Superior temporal gyrus (tissue), 1 donor: ENCODE measurements at regions not wholly inside any gene's neighbourhood (a gene's known extent, or its start where the extent isn't known, plus 50 kb on each side); places are given as distances from the start of the nearest gene placed in this dataset.

ENCODE experiments used
- DNase-seq: peaks from one replicate; pipeline ENCODE4 v3.0.0-alpha.2; 2016; ENCODE audit errors: extremely low spot score

DNA sequence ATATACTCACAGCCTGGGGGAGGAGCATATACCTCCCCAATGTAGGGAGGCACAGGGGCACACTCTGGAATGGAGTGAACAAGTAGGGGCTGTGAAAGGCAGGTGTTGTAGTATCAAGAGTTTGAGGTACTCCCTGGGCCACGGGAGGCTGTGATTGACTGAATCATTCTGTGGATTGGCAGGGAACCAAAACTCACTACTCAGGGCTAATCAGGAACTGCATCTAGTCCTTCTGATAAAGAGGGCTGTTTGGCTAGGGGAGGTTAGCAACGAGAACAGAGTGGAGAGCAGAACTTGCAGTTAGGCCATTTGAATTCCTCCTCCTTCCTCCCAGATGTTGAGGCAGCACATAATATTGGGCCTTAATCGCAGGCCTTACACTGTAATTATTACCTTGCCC is 369.2 kb upstream of the MPDZ start:
- no peak for DNase-seq

DNA sequence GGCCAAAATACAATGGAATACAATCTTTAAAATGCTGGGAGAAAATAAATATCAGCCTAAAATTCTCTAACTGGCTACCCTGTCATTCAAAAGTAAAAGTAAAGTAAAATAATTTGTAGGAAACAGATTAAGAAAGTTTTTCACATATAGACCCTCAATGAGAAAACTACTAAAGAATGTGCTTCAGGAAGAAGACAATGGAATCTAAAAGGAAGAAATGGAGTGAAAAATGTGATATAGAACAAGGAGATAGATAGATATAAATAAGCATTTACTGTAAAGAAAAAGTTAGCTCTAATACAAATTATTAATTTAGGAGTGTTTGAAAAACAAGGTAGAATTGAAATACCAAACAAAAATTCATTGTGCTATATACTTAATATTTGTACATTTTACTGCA is 368.6 kb upstream of the MPDZ start:
- no peak for DNase-seq

DNA sequence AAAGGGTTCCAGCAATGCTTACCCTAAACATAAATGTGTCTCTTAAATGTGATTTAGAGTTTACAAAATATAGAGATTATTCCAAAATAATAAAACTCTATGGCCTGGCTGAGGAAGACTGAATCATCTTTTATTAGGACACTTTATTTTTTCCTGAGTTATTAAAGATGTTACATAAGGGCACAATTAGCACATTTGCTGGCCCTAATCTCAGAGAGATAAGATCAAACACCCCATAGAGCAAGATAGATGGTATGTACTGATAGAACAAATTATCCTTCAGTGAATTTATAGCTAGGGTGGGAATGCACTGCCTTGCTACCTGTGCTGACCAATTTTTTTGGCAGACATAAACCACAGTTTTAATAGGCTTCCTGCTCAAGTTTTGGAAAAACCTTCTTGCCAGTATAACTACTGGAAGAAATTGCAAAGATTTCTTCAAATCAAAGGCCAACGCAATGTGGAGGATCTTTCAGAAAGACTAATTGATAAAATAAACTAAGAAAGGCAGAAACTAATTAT is 367.1 kb upstream of the MPDZ start:
- no peak for DNase-seq

DNA sequence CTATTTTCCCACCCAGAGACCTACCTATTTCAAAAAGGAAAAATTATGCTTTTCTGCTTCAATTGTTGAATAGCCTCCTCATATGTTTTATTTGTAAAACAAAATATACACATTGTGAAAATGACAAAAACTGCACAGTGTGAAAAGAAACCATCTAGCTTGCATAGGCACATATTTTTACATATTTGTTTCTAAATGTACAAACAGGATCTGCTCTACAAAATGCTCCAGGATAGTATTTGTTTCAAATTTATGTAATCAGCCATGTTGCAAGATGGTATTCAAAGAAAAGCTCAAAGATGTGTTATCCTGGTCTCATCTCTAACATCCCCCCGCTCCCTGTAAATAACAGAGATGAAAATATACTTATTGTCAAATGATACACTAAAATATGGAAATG is 366.1 kb upstream of the MPDZ start:
- no peak for DNase-seq

GRCh38 chr9:13644675-13645074 is 365.2 kb upstream of the MPDZ start:
- DNase-seq: no peak

DNA sequence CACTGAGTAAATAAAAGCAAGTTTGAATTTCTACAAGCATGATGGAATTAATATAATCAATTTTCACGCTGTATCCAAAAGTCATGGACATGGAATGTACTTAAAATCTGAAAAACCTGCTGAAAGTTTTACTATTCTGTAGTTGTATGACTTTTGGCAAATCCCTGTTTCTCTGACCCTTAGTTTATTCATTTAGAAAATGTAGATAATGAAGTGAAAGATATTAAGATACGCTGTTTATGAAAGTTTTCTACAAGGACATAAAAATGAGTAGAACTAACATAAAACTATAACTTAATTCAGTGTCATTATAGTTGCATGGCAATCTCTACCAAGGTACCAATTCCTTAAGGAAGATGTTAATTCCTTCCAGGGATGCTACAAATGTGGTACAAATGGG is 363.2 kb upstream of the MPDZ start:
- no peak for DNase-seq

DNA sequence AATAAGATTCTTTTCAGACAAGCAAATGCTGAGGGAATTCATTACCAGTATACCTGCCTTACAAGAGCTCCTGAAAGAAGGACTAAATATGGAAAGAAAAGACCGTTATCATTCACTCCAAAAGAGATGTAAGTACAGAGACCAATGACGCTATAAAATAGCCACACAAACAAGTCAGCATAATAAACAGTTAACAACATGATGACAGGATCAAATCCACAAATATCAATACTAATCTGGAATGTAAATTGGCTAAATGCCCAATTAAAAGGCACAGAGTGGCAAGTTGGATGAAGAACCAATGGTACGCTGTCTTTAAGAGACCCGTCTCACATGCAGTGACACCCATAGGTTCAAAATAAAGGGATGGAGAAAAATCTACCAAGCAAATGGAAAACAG is 349.6 kb upstream of the MPDZ start:
- DNase-seq: no peak

DNA sequence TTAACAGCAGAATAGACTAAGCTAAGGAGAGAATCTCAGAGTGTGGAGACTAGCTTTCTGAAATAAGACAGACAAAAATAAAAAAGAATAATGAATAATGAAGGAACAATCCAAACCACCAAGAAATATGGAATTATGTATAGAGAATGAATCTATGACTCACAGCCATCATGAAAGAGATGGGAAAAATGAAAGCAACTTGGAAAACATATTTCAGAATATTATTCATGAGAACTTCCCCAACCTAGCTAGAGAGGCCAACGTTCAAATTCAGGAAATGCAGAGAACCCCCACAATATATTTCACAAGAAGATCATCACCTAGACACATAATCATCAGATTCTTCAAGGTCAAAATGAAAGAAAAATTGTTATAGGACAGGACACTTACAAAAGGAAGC is 349.0 kb upstream of the MPDZ start:
- no peak for DNase-seq

DNA sequence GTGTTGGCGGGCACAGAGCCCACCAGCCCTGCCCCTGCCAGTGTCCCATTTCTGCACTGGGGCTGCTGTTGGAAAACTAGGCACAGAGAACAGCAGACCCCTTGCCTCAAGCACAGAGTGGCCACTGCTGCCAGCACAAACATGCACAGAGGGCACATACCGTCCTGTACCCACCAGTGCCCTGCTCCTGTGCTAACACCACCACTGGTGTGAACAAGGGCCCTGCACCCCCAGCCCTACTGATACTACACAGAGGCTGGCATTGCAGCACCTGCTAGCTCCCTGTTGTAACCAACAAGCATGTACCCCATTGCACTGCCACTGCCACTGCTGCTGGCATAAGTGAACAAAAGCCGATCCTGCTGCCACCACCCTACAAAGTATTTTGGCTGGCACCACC is 348.0 kb upstream of the MPDZ start:
- no peak for DNase-seq

DNA sequence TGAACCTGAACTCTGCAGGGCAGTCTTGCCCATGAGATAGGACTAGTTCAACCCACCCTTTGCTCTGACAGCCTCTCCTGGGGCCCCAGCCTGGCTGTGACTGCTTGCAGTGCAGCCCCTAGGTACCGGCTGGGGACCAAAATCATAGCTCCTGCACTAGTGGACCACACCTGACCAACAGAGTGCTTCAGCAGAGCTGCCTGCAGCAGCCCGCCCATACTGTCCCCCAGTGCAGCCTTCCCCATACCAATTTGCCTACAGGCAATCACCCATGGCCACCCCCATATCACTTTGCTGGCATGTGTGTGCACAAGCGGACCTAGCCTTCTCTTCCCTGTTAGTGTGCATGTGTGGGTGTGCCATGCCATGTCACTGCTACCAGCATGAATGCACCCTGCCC is 347.6 kb upstream of the MPDZ start:
- DNase-seq: no peak

- DNase-seq: no peak
Measured at GRCh38 chr9:13626601-13627000, 347.1 kb upstream of the MPDZ start.

- no peak for DNase-seq
Measured at GRCh38 chr9:13621872-13622564, 342.5 kb upstream of the MPDZ start.

GRCh38 chr9:13616491-13617035 is 337.1 kb upstream of the MPDZ start:
- no peak for DNase-seq

DNA sequence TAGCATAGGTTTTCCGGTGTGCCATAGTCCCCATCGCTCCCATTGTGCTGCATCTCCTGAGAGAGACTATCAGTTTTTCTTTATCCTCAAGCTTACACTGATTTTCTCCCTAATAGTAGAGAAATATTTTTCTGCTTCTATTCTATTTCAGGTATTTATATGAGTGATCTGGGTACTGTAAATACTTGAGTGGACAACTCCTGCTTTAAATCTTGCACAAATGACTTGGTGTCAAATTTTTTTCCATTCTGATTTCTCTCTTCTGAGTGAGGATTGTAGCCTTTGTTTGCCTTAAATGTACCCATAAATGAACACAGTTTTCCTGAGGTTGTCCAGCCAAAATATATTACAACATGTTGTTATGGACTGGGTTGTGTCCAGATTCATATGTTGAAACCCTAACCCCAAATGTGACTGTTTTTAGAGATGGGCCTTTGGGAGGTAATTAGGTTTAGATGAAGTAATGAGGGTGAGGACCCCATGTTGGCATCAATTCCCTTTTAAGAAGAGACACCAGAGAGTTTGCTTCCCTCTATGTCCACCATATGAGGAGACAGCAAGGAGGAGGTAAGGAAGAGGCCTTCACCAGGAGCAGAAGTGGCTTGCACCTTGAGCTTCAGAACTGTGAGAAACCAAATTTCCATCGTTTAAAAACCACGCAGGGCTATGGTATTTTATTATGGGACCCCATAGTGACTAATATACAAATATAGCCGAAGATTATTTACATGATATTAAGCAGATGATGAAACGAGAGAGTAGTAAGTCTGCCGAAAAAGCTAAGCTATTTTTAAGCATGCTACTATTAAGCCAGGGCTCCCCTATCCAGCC is 336.4 kb upstream of the MPDZ start:
- DNase-seq: no peak

DNA sequence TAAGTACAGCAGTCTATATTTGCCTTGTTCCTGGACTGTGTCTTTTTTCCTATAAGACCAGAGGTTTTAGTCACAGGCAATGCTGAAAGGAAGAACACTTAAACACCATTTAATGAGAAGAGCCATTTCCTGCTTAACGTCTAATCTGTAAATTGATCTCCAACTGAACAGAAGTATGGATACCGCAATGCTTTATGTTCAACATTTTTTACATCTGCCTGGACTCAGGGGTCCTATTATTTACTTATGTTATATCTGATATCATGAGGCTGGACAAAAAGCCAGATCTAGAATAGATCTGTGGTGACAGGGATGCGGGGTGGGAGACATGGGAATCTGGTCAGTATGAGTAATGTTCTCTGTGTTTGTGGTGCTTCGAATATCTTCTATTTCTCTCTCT is 334.6 kb upstream of the MPDZ start:
- no peak for DNase-seq

DNA sequence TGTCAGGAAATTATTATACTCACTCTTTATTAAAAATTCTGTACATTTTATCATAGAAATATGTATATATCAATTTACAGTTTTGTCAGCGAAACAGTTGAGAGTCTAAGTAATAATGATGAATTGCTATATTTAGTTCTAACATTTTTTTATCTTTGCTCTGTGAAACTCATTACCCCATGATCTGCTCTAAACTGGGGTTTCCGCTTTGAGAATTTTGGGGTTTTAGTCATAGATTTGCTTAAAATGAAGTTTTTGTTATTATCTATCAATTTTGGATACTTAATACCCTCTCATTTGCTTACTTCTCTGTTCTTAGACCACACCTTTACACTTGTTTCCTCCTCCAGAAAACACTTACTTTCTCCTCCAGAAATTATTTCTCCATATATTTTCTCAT is 333.8 kb upstream of the MPDZ start:
- no peak for DNase-seq

DNA sequence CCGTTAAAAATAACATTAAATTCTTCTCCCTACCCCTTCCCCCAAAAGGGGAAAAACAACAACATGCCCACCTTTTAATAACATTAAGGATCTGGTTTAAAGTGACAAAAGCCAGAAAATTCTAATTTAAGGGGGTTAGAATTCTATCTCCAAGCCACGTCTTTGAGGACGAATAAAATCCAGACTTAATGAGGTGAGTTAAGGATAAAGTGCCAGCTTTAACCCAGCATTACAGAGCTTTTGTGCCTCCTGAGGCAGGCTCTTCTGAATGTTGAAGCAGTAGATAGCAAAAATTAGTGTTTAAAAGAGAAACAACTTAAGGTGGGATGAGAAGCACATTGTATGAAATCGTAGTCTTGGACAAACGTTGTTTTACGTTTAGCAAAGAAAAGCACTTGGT is 329.0 kb upstream of the MPDZ start:
- DNase-seq: peak; percentile 33

DNA sequence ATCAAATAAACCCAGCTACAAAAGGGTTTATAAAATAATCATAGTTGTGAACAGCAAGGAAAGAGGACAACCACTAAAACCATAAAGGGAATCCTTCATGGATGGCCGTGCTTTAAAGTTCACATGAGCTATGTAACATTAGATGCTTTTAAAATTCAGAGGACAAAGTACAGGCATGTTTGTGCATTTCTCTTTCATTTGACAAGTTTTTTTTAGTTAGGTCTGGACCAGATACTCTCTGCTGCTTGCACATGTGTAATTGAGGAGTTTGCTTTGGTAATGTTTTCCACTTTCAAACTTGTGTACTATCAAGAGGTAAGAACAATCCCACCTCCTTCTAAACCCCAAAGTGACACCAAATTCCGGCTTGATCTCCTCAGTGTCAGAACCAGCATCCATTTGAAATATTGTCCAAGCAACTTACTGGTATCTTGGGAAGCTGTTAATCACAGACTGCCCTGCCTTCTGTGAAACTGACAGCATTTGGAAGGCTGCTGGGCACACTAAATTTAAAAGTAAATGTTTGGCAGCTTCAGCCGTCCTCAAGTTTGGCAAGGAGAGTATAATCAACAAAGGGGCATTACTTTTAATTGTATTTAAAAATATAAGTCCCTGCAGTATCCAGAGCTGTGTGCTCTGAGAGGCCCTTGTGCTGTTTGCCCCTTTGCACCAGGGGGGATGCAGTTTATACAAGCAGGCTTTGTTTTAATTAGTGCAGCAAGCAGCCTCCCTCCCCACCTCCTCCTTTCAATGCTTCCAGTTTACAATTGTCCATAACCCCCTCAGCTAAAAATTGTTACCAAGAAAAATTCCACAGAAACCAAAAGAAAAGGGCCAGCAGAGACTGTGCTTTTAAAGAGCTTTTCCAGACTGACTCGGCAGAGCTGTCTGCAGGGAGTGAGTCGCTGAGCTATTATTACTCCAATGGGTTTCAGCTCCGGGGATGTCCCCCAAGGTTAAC is 328.3 kb upstream of the MPDZ start:
- peak; percentile 50 for DNase-seq

GRCh38 chr9:13606586-13606985 is 327.1 kb upstream of the MPDZ start:
- no peak for DNase-seq

GRCh38 chr9:13603921-13604320 is 324.4 kb upstream of the MPDZ start:
- DNase-seq: no peak

DNA sequence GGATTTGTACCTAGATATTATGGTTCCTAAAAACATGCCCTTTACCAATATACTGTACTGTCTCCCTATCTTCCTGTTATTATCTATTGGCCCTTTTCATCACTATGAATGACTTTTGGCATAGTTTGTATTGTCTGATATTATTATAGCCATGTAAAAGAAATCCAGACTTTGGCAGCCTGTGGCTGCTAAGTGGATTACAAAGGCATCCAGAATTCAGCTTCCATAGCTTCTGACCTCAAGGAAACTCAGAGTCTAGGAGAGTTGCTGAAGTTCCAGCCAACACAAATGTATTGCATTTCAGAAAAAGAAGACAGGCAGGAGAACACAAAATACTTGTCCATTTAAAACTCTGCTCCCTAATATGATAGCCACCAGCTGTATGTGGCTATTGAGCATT is 319.2 kb upstream of the MPDZ start:
- no peak for DNase-seq

DNA sequence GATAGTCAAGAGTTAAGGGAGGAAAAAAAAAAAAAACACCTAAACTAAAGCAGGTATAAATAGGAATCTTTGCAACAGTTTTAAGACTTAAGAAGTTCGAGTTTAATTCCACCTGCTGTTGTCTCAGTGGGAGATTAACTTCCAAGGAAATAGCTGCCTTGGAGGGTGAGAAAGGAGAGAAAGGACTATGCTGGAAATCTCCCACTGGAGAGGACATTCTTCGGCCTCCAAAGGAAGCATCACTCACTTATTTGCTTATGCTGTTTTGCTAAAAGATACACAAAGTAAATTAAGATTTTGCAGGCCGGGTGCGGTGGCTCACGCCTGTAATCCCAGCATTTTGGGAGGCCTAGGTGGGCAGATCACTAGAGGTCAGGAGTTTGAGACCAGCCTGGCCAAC is 317.9 kb upstream of the MPDZ start:
- DNase-seq: no peak
